GM13977 (cell line): ENCODE measurements at regions not wholly inside any gene's neighbourhood (a gene's known extent, or its start where the extent isn't known, plus 50 kb on each side); places are given as distances from the start of the nearest gene placed in this dataset.

Experiments used
- DNase-seq: peaks from one replicate; pipeline ENCODE4 v3.0.0; 2012; ENCODE audit warnings: low spot score
- in situ Hi-C: fragments of 300-500 bp; cut with MboI; formaldehyde crosslinking; loops from one replicate; pipeline ENCODE4 v1.12.0; 2022; ENCODE audit warnings: low sequenced_read_pairs, low pct_unique_long_range_greater_than_20kb, mixed read lengths, inconsistent platforms; ENCODE audit not compliant: unreplicated experiment
- TF ChIP-seq, protein P1 (sequence below): IDR thresholded peaks from 2 replicates; pipeline ENCODE4 v1.5.1; 2012; ENCODE audit warnings: mild to moderate bottlenecking, control low read depth; ENCODE audit not compliant: insufficient read depth; ENCODE audit errors: extremely low read depth, missing control alignments

DNA sequence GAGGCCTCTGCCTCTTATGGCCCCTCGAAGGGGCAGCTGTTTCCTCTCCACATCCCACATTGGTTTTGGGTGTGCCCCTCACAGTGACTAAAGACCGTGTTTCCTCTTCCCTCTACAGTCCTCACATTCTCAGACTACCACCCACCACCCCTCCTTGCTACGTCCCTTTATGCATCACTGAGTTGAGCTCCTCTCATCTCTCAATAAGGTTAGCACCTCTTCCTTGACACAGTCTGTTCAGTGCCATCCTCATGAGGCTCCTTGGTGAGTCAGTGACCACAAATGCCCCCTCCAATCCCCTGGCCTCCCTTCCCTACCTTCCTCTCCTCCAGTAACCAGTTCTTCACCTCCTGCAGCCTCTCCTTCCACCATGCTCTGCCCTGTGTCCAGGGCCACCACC lies 239.1 kb upstream of the MYO3A start:
- DNase-seq, result no peak
- TF ChIP-seq, protein P1, sequence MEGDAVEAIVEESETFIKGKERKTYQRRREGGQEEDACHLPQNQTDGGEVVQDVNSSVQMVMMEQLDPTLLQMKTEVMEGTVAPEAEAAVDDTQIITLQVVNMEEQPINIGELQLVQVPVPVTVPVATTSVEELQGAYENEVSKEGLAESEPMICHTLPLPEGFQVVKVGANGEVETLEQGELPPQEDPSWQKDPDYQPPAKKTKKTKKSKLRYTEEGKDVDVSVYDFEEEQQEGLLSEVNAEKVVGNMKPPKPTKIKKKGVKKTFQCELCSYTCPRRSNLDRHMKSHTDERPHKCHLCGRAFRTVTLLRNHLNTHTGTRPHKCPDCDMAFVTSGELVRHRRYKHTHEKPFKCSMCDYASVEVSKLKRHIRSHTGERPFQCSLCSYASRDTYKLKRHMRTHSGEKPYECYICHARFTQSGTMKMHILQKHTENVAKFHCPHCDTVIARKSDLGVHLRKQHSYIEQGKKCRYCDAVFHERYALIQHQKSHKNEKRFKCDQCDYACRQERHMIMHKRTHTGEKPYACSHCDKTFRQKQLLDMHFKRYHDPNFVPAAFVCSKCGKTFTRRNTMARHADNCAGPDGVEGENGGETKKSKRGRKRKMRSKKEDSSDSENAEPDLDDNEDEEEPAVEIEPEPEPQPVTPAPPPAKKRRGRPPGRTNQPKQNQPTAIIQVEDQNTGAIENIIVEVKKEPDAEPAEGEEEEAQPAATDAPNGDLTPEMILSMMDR, result no peak
- in situ Hi-C loops, result no loop called here

- in situ Hi-C loops, result no loop called here
- TF ChIP-seq, protein P1, result no peak
- DNase-seq, result no peak
These were observed 238.4 kb upstream of the MYO3A start for GRCh38 chr10:25695586-25695985.

DNA sequence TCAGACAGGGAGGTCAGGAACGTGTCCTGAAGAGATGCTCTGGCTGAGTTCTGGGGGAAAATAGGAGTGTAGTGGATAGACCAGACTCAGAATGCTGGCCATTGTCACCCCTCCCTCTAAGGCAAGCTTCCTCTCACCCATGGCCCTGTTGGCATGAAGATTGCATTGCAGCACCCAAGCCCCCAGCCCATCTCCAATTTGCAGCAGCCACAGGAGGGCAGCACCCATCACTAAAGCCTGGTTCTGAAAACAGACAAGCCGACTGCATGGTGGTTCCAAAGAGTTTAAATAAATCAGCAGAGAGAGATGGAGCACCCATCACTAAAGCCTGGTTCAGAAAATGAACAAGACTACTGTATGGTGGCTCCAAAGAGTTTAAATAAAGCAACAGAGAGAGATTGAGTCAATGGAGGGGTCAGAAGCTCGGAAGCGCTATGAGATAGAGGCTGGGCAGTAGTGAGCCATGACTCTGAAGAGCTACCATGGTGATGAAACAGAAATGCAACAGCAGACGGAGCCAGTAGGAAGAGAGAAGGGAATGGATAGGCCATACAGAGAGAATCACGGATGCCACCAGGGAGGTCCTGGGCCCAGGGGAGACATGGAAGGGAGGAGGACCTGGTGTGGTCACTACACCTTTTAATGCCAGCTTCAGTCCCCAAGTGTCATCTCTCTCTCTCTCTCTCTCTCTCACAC lies 237.9 kb upstream of the MYO3A start:
- in situ Hi-C loops, result no loop called here
- no peak for DNase-seq
- TF ChIP-seq, protein P1, result no peak

DNA sequence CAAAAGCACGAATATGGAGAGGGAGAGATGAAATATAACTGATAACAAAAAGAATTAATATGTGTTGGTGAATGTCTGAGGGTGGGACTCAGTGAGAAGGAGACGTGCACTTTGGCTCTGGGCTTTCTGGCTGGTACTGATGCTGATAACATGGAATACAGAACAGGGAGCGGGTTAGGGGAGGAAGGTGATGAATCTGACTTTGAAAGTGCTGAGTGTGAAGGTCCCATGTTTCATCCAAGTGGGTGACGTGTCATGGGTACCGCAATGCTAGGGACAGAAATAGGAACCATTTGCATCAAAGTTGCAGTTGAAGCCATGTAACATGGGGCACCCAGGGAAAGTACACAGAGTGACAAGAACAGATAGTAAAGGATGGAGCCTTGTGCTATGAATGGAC lies 236.6 kb upstream of the MYO3A start:
- in situ Hi-C loops, result no loop called here
- DNase-seq, result no peak
- TF ChIP-seq, protein P1, result no peak

GRCh38 chr10:25698638-25699037 lies 235.4 kb upstream of the MYO3A start:
- in situ Hi-C loops, result no loop called here
- no peak for DNase-seq
- TF ChIP-seq, protein P1, result no peak

DNA sequence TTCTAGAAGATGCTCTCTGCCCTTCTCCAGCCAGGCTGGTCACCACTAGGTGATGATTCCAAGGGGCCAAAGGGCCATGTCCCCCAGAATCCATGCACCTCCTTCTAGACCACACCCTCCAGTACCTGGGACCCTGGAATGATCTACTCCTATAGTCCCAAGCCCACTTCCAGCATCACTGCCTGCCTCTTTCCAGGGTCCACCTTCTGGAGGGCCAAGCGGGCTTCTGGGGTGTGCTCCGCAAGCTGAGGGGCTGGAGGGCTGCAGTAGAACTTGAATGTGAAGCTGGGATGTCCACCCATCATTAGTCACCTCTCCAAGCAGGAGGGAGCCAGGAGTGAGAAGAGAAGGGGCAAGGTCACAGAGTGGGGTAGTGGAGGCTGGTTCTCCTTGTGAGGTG lies 234.4 kb upstream of the MYO3A start:
- in situ Hi-C loops, result no loop called here
- DNase-seq, result no peak
- TF ChIP-seq, protein P1, result no peak
